ENCODE measurements at regions not wholly inside any gene's neighbourhood (a gene's known extent, or its start where the extent isn't known, plus 50 kb on each side); places are given as distances from the start of the nearest gene placed in this dataset.

DNA sequence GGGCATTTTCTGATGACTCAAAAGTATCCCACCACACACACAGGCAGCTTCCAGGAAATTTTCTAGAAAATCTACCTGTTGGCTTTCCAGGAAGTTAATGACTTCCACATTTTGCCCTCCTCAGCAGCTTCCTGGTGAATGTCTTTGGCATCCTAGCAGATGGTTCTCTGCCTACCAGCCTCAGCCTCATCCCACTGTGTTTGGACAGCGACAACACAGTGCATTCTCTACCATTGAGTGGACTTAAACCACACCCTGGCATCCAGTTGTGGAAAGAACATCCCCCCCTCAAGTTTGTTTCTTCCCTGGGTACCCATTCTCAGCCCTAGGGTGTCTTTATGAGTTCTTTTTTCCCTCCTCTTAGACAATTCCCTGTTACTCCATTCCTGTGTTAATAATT, 50.8 kb upstream of the GADL1 start:
- Mint-ChIP-seq H3K36me3 (ENCODE audit: low read depth) (no peaks in the 10 kb centered on the region), H3K27me3 (ENCODE audit: insufficient read depth, low read depth, poor library complexity) (peaks cover 2% of the 10 kb centered on the region), H3K9me3 (peaks cover 4% of the 10 kb centered on the region; the same call in 2 of the 3 replicates), H3K4me3 (no peak overlapping the region), H3K27ac (no peak overlapping the region), H3K4me1 (no peaks in the 10 kb centered on the region)
- H3K36me3 ChIP-seq (ENCODE audit: insufficient read depth), result no peaks in the 10 kb centered on the region
- H3K9me2 ChIP-seq (ENCODE audit: insufficient read depth), result 0 out of 2 replicates have a peak, but pooled peaks cover 6% of the 10 kb centered on the region
- H4K20me1 ChIP-seq (replicated peaks; ENCODE audit: insufficient read depth), result no peaks in the 10 kb centered on the region
- H3K27me3 ChIP-seq (ENCODE audit: insufficient read depth), result no peaks in the 10 kb centered on the region
- TF ChIP-seq NANOG (IDR thresholded peaks at IDR 0.05; ENCODE audit: borderline replicate concordance), result no peak
- no peak for TF ChIP-seq ZNF331 (CRISPR knock-in tag; IDR thresholded peaks at IDR 0.05; ENCODE audit: low read depth)
- TF ChIP-seq, protein P1, sequence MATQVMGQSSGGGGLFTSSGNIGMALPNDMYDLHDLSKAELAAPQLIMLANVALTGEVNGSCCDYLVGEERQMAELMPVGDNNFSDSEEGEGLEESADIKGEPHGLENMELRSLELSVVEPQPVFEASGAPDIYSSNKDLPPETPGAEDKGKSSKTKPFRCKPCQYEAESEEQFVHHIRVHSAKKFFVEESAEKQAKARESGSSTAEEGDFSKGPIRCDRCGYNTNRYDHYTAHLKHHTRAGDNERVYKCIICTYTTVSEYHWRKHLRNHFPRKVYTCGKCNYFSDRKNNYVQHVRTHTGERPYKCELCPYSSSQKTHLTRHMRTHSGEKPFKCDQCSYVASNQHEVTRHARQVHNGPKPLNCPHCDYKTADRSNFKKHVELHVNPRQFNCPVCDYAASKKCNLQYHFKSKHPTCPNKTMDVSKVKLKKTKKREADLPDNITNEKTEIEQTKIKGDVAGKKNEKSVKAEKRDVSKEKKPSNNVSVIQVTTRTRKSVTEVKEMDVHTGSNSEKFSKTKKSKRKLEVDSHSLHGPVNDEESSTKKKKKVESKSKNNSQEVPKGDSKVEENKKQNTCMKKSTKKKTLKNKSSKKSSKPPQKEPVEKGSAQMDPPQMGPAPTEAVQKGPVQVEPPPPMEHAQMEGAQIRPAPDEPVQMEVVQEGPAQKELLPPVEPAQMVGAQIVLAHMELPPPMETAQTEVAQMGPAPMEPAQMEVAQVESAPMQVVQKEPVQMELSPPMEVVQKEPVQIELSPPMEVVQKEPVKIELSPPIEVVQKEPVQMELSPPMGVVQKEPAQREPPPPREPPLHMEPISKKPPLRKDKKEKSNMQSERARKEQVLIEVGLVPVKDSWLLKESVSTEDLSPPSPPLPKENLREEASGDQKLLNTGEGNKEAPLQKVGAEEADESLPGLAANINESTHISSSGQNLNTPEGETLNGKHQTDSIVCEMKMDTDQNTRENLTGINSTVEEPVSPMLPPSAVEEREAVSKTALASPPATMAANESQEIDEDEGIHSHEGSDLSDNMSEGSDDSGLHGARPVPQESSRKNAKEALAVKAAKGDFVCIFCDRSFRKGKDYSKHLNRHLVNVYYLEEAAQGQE (IDR thresholded peaks at IDR 0.05; ENCODE audit: unreplicated experiment), result no peak
- TF ChIP-seq EZH2 (IDR thresholded peaks at IDR 0.05; ENCODE audit: low read depth, unreplicated experiment), result no peak
- no peak for TF ChIP-seq EZH2phosphoT487 (IDR thresholded peaks at IDR 0.05; ENCODE audit: unreplicated experiment)
- TF ChIP-seq, protein P2, sequence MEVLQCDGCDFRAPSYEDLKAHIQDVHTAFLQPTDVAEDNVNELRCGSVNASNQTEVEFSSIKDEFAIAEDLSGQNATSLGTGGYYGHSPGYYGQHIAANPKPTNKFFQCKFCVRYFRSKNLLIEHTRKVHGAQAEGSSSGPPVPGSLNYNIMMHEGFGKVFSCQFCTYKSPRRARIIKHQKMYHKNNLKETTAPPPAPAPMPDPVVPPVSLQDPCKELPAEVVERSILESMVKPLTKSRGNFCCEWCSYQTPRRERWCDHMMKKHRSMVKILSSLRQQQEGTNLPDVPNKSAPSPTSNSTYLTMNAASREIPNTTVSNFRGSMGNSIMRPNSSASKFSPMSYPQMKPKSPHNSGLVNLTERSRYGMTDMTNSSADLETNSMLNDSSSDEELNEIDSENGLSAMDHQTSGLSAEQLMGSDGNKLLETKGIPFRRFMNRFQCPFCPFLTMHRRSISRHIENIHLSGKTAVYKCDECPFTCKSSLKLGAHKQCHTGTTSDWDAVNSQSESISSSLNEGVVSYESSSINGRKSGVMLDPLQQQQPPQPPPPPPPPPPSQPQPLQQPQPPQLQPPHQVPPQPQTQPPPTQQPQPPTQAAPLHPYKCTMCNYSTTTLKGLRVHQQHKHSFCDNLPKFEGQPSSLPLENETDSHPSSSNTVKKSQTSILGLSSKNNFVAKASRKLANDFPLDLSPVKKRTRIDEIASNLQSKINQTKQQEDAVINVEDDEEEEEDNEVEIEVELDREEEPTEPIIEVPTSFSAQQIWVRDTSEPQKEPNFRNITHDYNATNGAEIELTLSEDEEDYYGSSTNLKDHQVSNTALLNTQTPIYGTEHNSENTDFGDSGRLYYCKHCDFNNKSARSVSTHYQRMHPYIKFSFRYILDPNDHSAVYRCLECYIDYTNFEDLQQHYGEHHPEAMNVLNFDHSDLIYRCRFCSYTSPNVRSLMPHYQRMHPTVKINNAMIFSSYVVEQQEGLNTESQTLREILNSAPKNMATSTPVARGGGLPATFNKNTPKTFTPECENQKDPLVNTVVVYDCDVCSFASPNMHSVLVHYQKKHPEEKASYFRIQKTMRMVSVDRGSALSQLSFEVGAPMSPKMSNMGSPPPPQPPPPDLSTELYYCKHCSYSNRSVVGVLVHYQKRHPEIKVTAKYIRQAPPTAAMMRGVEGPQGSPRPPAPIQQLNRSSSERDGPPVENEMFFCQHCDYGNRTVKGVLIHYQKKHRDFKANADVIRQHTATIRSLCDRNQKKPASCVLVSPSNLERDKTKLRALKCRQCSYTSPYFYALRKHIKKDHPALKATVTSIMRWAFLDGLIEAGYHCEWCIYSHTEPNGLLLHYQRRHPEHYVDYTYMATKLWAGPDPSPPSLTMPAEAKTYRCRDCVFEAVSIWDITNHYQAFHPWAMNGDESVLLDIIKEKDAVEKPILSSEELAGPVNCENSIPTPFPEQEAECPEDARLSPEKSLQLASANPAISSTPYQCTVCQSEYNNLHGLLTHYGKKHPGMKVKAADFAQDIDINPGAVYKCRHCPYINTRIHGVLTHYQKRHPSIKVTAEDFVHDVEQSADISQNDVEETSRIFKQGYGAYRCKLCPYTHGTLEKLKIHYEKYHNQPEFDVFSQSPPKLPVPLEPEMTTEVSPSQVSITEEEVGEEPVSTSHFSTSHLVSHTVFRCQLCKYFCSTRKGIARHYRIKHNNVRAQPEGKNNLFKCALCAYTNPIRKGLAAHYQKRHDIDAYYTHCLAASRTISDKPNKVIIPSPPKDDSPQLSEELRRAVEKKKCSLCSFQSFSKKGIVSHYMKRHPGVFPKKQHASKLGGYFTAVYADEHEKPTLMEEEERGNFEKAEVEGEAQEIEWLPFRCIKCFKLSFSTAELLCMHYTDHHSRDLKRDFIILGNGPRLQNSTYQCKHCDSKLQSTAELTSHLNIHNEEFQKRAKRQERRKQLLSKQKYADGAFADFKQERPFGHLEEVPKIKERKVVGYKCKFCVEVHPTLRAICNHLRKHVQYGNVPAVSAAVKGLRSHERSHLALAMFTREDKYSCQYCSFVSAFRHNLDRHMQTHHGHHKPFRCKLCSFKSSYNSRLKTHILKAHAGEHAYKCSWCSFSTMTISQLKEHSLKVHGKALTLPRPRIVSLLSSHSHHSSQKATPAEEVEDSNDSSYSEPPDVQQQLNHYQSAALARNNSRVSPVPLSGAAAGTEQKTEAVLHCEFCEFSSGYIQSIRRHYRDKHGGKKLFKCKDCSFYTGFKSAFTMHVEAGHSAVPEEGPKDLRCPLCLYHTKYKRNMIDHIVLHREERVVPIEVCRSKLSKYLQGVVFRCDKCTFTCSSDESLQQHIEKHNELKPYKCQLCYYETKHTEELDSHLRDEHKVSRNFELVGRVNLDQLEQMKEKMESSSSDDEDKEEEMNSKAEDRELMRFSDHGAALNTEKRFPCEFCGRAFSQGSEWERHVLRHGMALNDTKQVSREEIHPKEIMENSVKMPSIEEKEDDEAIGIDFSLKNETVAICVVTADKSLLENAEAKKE (CRISPR knock-in tag; IDR thresholded peaks at IDR 0.05), result no peak
- no peak for TF ChIP-seq ZNF114 (CRISPR knock-in tag; IDR thresholded peaks at IDR 0.05)
- TF ChIP-seq, protein P3, sequence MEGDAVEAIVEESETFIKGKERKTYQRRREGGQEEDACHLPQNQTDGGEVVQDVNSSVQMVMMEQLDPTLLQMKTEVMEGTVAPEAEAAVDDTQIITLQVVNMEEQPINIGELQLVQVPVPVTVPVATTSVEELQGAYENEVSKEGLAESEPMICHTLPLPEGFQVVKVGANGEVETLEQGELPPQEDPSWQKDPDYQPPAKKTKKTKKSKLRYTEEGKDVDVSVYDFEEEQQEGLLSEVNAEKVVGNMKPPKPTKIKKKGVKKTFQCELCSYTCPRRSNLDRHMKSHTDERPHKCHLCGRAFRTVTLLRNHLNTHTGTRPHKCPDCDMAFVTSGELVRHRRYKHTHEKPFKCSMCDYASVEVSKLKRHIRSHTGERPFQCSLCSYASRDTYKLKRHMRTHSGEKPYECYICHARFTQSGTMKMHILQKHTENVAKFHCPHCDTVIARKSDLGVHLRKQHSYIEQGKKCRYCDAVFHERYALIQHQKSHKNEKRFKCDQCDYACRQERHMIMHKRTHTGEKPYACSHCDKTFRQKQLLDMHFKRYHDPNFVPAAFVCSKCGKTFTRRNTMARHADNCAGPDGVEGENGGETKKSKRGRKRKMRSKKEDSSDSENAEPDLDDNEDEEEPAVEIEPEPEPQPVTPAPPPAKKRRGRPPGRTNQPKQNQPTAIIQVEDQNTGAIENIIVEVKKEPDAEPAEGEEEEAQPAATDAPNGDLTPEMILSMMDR (conservative IDR thresholded peaks at IDR 0.05; ENCODE audit: low read depth in 2 of 2), result no peak
- no peak for TF ChIP-seq STAT1 (IDR thresholded peaks at IDR 0.05; ENCODE audit: unreplicated experiment)
- no peak for TF ChIP-seq CREB1 (CRISPR knock-in tag; IDR thresholded peaks at IDR 0.05; ENCODE audit: low read depth)
- TF ChIP-seq JUNB (IDR thresholded peaks at IDR 0.05; ENCODE audit: unreplicated experiment), result no peak
- TF ChIP-seq, protein P4, sequence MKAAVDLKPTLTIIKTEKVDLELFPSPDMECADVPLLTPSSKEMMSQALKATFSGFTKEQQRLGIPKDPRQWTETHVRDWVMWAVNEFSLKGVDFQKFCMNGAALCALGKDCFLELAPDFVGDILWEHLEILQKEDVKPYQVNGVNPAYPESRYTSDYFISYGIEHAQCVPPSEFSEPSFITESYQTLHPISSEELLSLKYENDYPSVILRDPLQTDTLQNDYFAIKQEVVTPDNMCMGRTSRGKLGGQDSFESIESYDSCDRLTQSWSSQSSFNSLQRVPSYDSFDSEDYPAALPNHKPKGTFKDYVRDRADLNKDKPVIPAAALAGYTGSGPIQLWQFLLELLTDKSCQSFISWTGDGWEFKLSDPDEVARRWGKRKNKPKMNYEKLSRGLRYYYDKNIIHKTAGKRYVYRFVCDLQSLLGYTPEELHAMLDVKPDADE (IDR thresholded peaks at IDR 0.05), result no peak
- TF ChIP-seq POLR2AphosphoS5 (IDR thresholded peaks at IDR 0.05; ENCODE audit: low read depth), result no peak
- no peak overlapping the region for H3K4me2 ChIP-seq
- H3K27ac ChIP-seq (ENCODE audit: low read depth), result no peak overlapping the region
- H3F3A ChIP-seq (replicated peaks; ENCODE audit: low read depth), result no peaks in the 10 kb centered on the region
- no peak overlapping the region for H3K4me3 ChIP-seq
- DNase-seq (ENCODE audit: low spot score) (no peak), ATAC-seq (no peak)
- no peaks in the 10 kb centered on the region for H3K79me2 ChIP-seq (replicated peaks; ENCODE audit: insufficient read depth)
- H3K4me1 ChIP-seq (ENCODE audit: insufficient read depth), result no peaks in the 10 kb centered on the region
- no peak overlapping the region for H2AFZ ChIP-seq
